Gastroesophageal sphincter (tissue), 3 donors: ENCODE measurements at regions not wholly inside any gene's neighbourhood (a gene's known extent, or its start where the extent isn't known, plus 50 kb on each side); places are given as distances from the start of the nearest gene placed in this dataset.

Experiments
- POLR2A ChIP-seq, 2 donors: fragments of 450-650 bp; IDR thresholded peaks; one replicate each; pipeline ENCODE4 v1.6.1; 2017; ENCODE audit warnings: antibody characterized with exemption in 2 of 2, mild to moderate bottlenecking in 2 of 2, moderate library complexity in 1 of 2
- TF ChIP-seq, protein P1 (sequence below), 4 experiments: fragments of 200-600 bp in 2 of 4; fragments of 450-650 bp in 2 of 4; sonication (generic) in 1 of 4; IDR thresholded peaks; one replicate each; pipeline ENCODE4 v1.5.1; 2017 to 2019; ENCODE audit warnings: antibody characterized with exemption in 4 of 4, mild to moderate bottlenecking in 2 of 4, moderate library complexity in 2 of 4

GRCh38 chr1:96978444-96978843 is 256.9 kb downstream of the PTBP2 start:
- TF ChIP-seq, protein P1, sequence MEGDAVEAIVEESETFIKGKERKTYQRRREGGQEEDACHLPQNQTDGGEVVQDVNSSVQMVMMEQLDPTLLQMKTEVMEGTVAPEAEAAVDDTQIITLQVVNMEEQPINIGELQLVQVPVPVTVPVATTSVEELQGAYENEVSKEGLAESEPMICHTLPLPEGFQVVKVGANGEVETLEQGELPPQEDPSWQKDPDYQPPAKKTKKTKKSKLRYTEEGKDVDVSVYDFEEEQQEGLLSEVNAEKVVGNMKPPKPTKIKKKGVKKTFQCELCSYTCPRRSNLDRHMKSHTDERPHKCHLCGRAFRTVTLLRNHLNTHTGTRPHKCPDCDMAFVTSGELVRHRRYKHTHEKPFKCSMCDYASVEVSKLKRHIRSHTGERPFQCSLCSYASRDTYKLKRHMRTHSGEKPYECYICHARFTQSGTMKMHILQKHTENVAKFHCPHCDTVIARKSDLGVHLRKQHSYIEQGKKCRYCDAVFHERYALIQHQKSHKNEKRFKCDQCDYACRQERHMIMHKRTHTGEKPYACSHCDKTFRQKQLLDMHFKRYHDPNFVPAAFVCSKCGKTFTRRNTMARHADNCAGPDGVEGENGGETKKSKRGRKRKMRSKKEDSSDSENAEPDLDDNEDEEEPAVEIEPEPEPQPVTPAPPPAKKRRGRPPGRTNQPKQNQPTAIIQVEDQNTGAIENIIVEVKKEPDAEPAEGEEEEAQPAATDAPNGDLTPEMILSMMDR (IDR thresholded peaks at IDR 0.05): no peak
- no peak for TF ChIP-seq POLR2A (IDR thresholded peaks at IDR 0.05)
